ENCODE measurements at regions not wholly inside any gene's neighbourhood (a gene's known extent, or its start where the extent isn't known, plus 50 kb on each side); places are given as distances from the start of the nearest gene placed in this dataset.

GRCh38 chr9:118189615-118190014, 485.4 kb downstream of the TLR4 start:
- in situ Hi-C loops (cut with HindIII; ENCODE audit: low pct_unique_long_range_greater_than_20kb, low sequenced_read_pairs), result no loop called here
- no peak overlapping the region for H3K4me3 ChIP-seq (ENCODE audit: low read depth in 2 of 2, low read length in 2 of 2)
- CTCF ChIA-PET, result no interaction called here
- no peaks in the 10 kb centered on the region for H3K4me1 ChIP-seq (ENCODE audit: control insufficient read depth, insufficient read depth, low read length)
- H3K36me3 ChIP-seq (ENCODE audit: control insufficient read depth, insufficient read depth, low read length), result no peaks in the 10 kb centered on the region
- no TSS peak for BruUV-seq (replicated peaks)
- no peaks in the 10 kb centered on the region for H3K9me3 ChIP-seq (ENCODE audit: control insufficient read depth, insufficient read depth, low read depth, low read length)
- intact Hi-C loops (cut with micrococcal nuclease; ENCODE audit: unreplicated experiment), result no loop called here
- no peak overlapping the region for H3K27ac ChIP-seq (ENCODE audit: low read length)
- H3K27me3 ChIP-seq (ENCODE audit: control insufficient read depth, insufficient read depth, low read length), result no peaks in the 10 kb centered on the region
- POLR2A ChIA-PET, result no interaction called here
- no peak for DNase-seq (ENCODE audit: low read depth, low spot score)
- no peak for TF ChIP-seq TCF7L2 (IDR thresholded peaks at IDR 0.05; ENCODE audit: low read depth, low read length)
- no peak for TF ChIP-seq POLR2AphosphoS5 (IDR thresholded peaks at IDR 0.05; ENCODE audit: low read depth, low read length)
- no peak for TF ChIP-seq SIN3A (IDR thresholded peaks at IDR 0.05; ENCODE audit: borderline replicate concordance, insufficient read depth, low read depth, low read length)
- no peak for TF ChIP-seq CTCF (IDR thresholded peaks at IDR 0.05)
- TF ChIP-seq REST (IDR thresholded peaks at IDR 0.05; ENCODE audit: insufficient read depth in 1 of 2, low read depth in 2 of 2, low read length in 1 of 2), result no peak
- ATAC-seq, result no peak

GRCh38 chr9:118192807-118193206, 488.6 kb downstream of the TLR4 start:
- no peaks in the 10 kb centered on the region for H3K9me3 ChIP-seq (ENCODE audit: control insufficient read depth, insufficient read depth, low read depth, low read length)
- intact Hi-C loops (cut with micrococcal nuclease; ENCODE audit: unreplicated experiment) (no loop called here), in situ Hi-C loops (cut with HindIII; ENCODE audit: low pct_unique_long_range_greater_than_20kb, low sequenced_read_pairs) (no loop called here)
- no peak overlapping the region for H3K4me3 ChIP-seq (ENCODE audit: low read depth in 2 of 2, low read length in 2 of 2)
- BruUV-seq (replicated peaks), result no TSS peak
- no peaks in the 10 kb centered on the region for H3K27me3 ChIP-seq (ENCODE audit: control insufficient read depth, insufficient read depth, low read length)
- ChIA-PET POLR2A (no interaction called here), CTCF (no interaction called here)
- no peaks in the 10 kb centered on the region for H3K36me3 ChIP-seq (ENCODE audit: control insufficient read depth, insufficient read depth, low read length)
- H3K4me1 ChIP-seq (ENCODE audit: control insufficient read depth, insufficient read depth, low read length), result no peaks in the 10 kb centered on the region
- H3K27ac ChIP-seq (ENCODE audit: low read length), result no peak overlapping the region
- DNase-seq (ENCODE audit: low read depth, low spot score) (no peak), ATAC-seq (no peak)
- TF ChIP-seq REST (IDR thresholded peaks at IDR 0.05; ENCODE audit: insufficient read depth in 1 of 2, low read depth in 2 of 2, low read length in 1 of 2) (no peak), POLR2AphosphoS5 (IDR thresholded peaks at IDR 0.05; ENCODE audit: low read depth, low read length) (no peak), CTCF (IDR thresholded peaks at IDR 0.05) (no peak), TCF7L2 (IDR thresholded peaks at IDR 0.05; ENCODE audit: low read depth, low read length) (no peak), SIN3A (IDR thresholded peaks at IDR 0.05; ENCODE audit: borderline replicate concordance, insufficient read depth, low read depth, low read length) (no peak)

Data from Panc1 (cell line).